ENCODE measurements at regions not wholly inside any gene's neighbourhood (a gene's known extent, or its start where the extent isn't known, plus 50 kb on each side); places are given as distances from the start of the nearest gene placed in this dataset.

DNA sequence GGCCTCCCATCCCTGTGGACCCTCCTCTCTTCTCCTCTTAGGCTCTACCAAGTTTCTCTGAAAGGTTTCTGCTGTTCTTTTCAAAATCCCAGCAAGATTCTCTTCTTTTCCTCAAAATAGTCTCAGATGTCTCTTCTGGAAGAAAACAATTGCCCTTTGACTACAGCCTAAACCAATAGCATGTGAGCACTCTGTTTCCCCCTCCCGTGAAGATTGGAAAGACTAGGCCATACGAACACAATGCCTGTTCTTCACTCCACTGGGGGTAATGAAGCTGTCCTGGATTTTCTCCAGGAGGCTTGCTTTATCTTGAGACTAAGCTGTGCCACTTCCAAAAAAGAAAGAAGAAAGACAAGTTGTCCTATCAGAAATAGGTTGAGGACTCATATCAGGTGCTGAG lies 178.7 kb upstream of the MCTP2 start:
- DNase-seq: no peak

DNA sequence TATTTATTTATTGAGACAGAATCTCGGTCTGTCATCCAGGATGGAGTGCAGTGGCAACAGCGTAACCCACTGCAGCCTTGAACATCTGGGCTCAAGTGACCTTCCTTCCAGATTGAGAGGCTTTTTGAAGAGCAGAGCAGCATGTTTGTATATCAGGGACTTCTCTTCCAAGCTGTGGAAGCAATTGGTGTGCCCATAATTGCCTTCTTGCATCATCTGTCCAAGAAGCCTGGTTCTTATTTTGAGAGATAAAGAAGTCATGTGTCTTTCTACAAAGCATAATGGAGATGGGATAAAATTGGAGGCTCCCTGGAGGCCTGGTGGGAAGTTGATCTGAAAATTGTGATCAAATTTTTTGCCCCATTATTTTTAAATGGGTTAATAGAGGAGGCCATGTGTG lies 183.8 kb upstream of the MCTP2 start:
- DNase-seq: no peak

DNA sequence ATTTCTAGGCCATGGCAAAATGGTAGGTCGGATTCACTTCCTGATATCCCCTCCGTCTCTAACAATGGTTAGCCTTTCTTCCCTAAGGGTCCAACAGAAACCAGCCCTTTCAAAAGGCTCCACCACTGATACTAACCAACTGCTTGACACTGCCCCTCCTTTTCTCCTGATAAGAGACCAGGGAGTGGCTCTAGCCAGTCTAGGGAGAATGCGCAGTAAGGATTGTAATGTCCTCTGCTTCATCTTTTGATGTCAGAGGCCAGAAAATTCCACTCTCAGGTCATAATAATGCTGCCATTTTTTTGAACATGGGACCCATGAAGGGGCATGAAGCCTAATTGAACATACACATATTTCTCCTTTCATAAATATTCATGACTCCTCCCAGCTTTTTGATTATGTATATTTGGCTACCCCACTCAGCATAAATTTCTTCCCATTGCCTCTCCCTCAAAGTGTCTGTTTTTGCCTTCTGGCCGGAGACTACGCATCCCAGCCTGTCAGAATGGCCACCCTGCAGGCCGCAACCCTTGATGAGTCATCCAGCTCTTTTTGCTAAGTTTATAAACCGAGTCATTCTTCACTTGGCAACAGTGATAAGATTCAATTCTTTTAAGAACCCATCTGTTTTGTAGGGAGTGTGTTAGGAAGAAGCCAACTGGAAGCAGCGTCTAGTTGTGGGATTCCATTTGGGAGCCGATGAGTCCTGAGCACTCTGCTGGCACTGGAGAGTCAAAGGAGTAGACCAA lies 189.0 kb upstream of the MCTP2 start:
- DNase-seq: no peak

DNA sequence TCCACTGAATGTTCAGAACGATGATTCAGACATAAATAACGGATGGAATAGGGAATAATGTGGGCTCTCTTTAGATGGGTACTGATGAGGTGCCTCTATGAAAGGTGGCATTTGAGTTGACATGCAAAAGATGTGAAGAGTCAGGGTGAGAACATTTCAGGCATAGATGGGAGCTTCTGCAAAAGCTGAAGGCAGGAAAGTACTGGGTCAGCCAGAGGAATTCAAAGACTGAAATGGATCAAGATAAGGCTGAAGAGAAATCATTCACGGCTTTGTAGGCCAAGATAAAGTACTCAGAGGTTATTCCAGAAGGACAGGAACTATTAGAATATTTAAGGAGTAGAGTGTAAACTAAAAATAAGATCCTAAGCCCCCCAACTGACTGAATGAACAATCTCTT lies 189.6 kb upstream of the MCTP2 start:
- DNase-seq: no peak

GRCh38 chr15:94040541-94041248 lies 190.7 kb upstream of the MCTP2 start:
- DNase-seq: no peak

GRCh38 chr15:94036156-94036555 lies 195.2 kb upstream of the MCTP2 start:
- no peak for DNase-seq

- DNase-seq: no peak
These were observed 197.7 kb upstream of the MCTP2 start for GRCh38 chr15:94033683-94034020.

- DNase-seq: no peak
These were observed 198.2 kb upstream of the MCTP2 start for GRCh38 chr15:94033014-94033682.

GRCh38 chr15:94032571-94032970 lies 198.8 kb upstream of the MCTP2 start:
- DNase-seq: no peak

DNA sequence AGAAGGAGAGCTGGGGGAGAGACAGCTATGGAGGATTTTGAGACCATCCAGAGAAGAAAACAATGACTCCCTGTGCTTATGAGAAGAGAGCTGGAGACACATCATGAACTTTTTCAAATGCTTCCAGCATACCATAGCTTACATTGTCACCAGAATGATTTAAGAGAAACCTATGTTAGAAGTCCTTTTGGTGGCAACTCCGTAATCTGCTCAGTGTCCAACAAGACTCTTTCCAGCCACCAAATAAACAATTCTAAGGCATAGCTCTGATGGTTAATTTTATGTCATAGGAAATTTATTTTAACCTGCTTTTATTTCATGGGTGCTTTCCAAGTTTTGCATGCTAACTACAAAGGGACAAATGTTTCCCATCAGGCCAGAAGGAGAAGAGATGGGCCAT lies 200.3 kb upstream of the MCTP2 start:
- no peak for DNase-seq

GRCh38 chr15:94029495-94029894 lies 201.9 kb upstream of the MCTP2 start:
- DNase-seq: no peak

GRCh38 chr15:94028809-94029208 lies 202.6 kb upstream of the MCTP2 start:
- no peak for DNase-seq

GRCh38 chr15:94028121-94028520 lies 203.2 kb upstream of the MCTP2 start:
- DNase-seq: no peak

- no peak for DNase-seq
These were observed 203.8 kb upstream of the MCTP2 start for GRCh38 chr15:94027581-94027980.

- no peak for DNase-seq
These were observed 204.7 kb upstream of the MCTP2 start for GRCh38 chr15:94026458-94027304.

GRCh38 chr15:94023531-94023930 lies 207.8 kb upstream of the MCTP2 start:
- DNase-seq: no peak

- DNase-seq: no peak
These were observed 209.6 kb upstream of the MCTP2 start for GRCh38 chr15:94021621-94022320.

DNA sequence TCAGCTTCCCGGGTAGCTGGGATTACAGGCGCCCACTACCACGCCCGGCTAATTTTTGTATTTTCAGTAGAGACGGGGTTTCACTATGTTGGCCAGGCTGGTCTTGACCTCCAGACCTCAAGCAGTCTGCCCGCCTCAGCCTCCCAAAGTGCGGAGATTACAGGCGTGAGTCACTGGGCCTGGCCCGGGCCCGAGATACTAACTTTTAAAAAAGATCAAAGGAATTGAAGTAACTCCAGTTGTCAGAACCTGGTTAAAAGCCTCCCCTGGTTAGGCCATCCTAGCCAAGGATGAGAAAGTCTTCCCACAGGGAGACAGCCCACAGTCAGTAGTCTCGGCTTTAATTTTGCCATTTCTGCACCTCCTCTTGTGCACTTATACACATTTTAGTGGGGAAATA lies 212.3 kb upstream of the MCTP2 start:
- DNase-seq: no peak

GRCh38 chr15:94015324-94015723 lies 216.0 kb upstream of the MCTP2 start:
- no peak for DNase-seq

DNA sequence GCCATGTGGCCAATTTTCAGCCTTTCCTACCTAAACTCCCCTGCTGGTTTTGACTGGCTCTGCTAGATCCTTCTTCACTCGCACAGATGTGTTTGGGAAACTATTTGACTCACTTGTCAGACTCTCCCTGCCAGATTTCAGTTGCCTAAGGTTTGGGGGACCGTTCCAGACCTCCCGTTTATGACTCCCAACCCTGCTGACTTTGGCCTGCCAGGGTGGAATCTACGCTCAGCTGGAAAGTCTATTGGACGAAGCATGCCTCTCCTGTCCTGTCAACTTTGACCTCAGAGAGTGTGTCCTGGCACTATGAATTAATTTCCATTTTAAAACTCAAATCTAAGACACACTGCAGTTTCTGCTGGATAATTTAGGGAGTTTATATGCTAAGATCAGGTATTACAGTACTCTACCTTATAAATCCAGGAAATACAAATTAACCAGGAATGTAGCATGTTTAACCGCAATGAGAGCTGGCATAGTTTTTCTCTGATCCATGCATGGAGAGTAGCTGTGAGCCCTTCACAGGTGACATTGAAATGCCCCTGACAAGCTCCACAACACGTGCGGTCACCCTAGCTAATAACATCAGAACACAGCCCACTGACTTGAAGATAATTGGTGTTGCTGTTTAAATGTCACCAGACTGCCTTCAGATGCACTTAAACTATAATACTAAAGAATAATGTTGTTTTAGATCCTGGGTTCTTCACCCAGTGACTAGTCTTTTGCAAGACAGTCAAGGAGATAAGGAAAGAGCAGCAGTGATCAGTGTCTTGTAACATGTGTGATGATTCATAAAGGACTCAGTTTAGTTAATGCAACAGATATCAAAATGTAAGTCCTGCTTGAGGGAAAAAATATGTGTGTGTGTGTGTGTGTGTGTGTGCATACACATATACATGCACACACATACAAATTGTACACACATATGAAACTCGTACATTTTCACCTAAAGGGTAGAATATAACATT lies 223.0 kb upstream of the MCTP2 start:
- DNase-seq: no peak

GRCh38 chr15:94004697-94005096 lies 226.7 kb upstream of the MCTP2 start:
- DNase-seq: no peak
